Keratinocyte (primary cell): ENCODE measurements at regions not wholly inside any gene's neighbourhood (a gene's known extent, or its start where the extent isn't known, plus 50 kb on each side); places are given as distances from the start of the nearest gene placed in this dataset.

Experiments
- CTCF ChIP-seq, 3 experiments: IDR thresholded peaks in 1 of 3; conservative IDR thresholded peaks in 1 of 3; optimal IDR thresholded peaks in 1 of 3; 2 replicates in 2 of 3; 3 replicates in 1 of 3; pipeline versions ENCODE3 to v1.5.1; 2011; ENCODE audit warnings: low read length in 3 of 3, mild to moderate bottlenecking in 3 of 3, moderate library complexity in 2 of 3, control low read depth in 1 of 3, inconsistent platforms in 1 of 3; ENCODE audit not compliant: insufficient read depth in 2 of 3; ENCODE audit errors: extremely low read depth in 1 of 3
- EZH2 ChIP-seq: IDR thresholded peaks from one replicate; pipeline ENCODE4 v1.6.1; 2012; ENCODE audit warnings: inconsistent platforms, mild to moderate bottlenecking, low read length, moderate library complexity

DNA sequence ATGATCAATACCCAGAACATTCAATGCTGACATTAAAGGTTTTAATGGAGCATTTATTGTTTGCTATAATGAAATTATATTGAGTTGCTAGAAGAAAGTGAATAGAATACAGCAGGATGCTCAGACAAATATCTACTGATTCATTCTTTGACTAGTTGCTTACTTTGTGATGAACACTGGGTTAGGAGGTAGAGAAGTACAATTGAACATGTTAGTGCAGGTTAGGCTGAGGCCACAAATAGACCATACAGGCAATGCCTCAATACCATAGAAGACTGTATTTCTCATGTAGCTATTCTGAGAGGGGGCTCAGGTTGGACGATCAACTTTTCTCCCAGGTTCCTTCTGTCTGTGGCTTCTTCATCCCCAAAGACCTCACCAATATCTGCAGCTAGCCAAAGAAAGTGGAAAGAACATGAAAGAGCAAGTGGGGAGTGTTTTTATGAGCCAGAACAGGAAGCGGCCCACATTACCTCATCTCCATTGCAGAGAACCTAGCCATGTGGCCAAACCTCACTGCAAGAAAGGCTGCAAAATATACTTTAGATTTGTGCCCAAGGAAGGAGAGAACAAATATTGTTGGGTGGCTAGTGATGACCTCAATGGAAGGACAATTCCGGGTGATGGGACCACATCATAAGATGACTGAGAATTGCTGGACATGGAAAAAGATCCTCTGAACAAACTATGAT is 180.3 kb upstream of the GATB start:
- TF ChIP-seq CTCF (optimal IDR thresholded peaks at IDR 0.05 in 1 of 3, IDR thresholded peaks at IDR 0.05 in 1 of 3, conservative IDR thresholded peaks at IDR 0.05 in 1 of 3; ENCODE audit: extremely low read depth in 1 of 3, insufficient read depth in 2 of 3, low read length in 3 of 3) (no peak), EZH2 (no peak)
